ENCODE measurements at regions not wholly inside any gene's neighbourhood (a gene's known extent, or its start where the extent isn't known, plus 50 kb on each side); places are given as distances from the start of the nearest gene placed in this dataset.
A peak's percentile ranks its signal among the peaks of the same experiment; 100 is the strongest.

GRCh38 chr15:77715051-77715450 is 82.3 kb upstream of the LINGO1 start:
- no peaks in the 10 kb centered on the region for H3K36me3 Mint-ChIP-seq
- peaks cover 6% of the 10 kb centered on the region for H3K27me3 Mint-ChIP-seq
- ATAC-seq (no peak), DNase-seq (no peak)
- no peak overlapping the region for H3K27ac Mint-ChIP-seq
- H3K4me3 Mint-ChIP-seq: no peak overlapping the region
- CTCF ChIA-PET: interaction anchor here (0.9 kb wide), 1 partner anchor 106 kb away, joined by 3 read pairs; no protein-coding TSS in a partner anchor
- H3K9me3 Mint-ChIP-seq (ENCODE audit: low read depth): no peaks in the 10 kb centered on the region
- H3K4me1 Mint-ChIP-seq: no peaks in the 10 kb centered on the region

- Mint-ChIP-seq H3K27ac (no peak overlapping the region), H3K4me3 (no peak overlapping the region), H3K4me1 (no peaks in the 10 kb centered on the region), H3K9me3 (ENCODE audit: low read depth) (no peaks in the 10 kb centered on the region), H3K27me3 (peaks cover 6% of the 10 kb centered on the region), H3K36me3 (no peaks in the 10 kb centered on the region)
- ATAC-seq (no peak), DNase-seq (no peak)
- CTCF ChIA-PET: interaction anchor here (0.9 kb wide), 1 partner anchor 106 kb away, joined by 3 read pairs; no protein-coding TSS in a partner anchor
Observed at GRCh38 chr15:77714555-77714954, 81.8 kb upstream of the LINGO1 start.

- Mint-ChIP-seq H3K9me3 (ENCODE audit: low read depth) (no peaks in the 10 kb centered on the region), H3K27ac (no peak overlapping the region), H3K27me3 (peaks cover 6% of the 10 kb centered on the region), H3K36me3 (no peaks in the 10 kb centered on the region), H3K4me1 (no peaks in the 10 kb centered on the region), H3K4me3 (no peak overlapping the region)
- CTCF ChIA-PET: interaction anchor here (0.9 kb wide), 1 partner anchor 107 kb away, joined by 3 read pairs; no protein-coding TSS in a partner anchor
- no peak for DNase-seq
- no peak for ATAC-seq
Observed at GRCh38 chr15:77714023-77714422, 81.3 kb upstream of the LINGO1 start.

- H3K4me1 Mint-ChIP-seq: no peaks in the 10 kb centered on the region
- H3K27me3 Mint-ChIP-seq: peaks cover 6% of the 10 kb centered on the region
- no peak for ATAC-seq
- no peak overlapping the region for H3K27ac Mint-ChIP-seq
- CTCF ChIA-PET: no interaction called here
- H3K36me3 Mint-ChIP-seq: no peaks in the 10 kb centered on the region
- H3K4me3 Mint-ChIP-seq: no peak overlapping the region
- DNase-seq: no peak
- no peaks in the 10 kb centered on the region for H3K9me3 Mint-ChIP-seq (ENCODE audit: low read depth)
Observed at GRCh38 chr15:77713281-77713680, 80.6 kb upstream of the LINGO1 start.

GRCh38 chr15:77712438-77712837 is 79.7 kb upstream of the LINGO1 start:
- peaks cover 6% of the 10 kb centered on the region for H3K27me3 Mint-ChIP-seq
- H3K4me3 Mint-ChIP-seq: no peak overlapping the region
- no peak for DNase-seq
- H3K27ac Mint-ChIP-seq: no peak overlapping the region
- CTCF ChIA-PET: no interaction called here
- no peaks in the 10 kb centered on the region for H3K36me3 Mint-ChIP-seq
- ATAC-seq: no peak
- no peaks in the 10 kb centered on the region for H3K9me3 Mint-ChIP-seq (ENCODE audit: low read depth)
- no peaks in the 10 kb centered on the region for H3K4me1 Mint-ChIP-seq

- DNase-seq (no peak), ATAC-seq (no peak)
- Mint-ChIP-seq H3K4me3 (no peak overlapping the region), H3K27me3 (peaks cover 2% of the 10 kb centered on the region), H3K36me3 (no peaks in the 10 kb centered on the region), H3K9me3 (ENCODE audit: low read depth) (no peaks in the 10 kb centered on the region), H3K4me1 (no peaks in the 10 kb centered on the region), H3K27ac (no peak overlapping the region)
- CTCF ChIA-PET: no interaction called here
Observed at GRCh38 chr15:77710637-77711036, 77.9 kb upstream of the LINGO1 start.

GRCh38 chr15:77710206-77710605 is 77.5 kb upstream of the LINGO1 start:
- ATAC-seq (no peak), DNase-seq (no peak)
- Mint-ChIP-seq H3K4me3 (no peak overlapping the region), H3K27ac (no peak overlapping the region), H3K9me3 (ENCODE audit: low read depth) (no peaks in the 10 kb centered on the region), H3K36me3 (no peaks in the 10 kb centered on the region), H3K4me1 (no peaks in the 10 kb centered on the region), H3K27me3 (peaks cover 2% of the 10 kb centered on the region)
- CTCF ChIA-PET: no interaction called here

- H3K36me3 Mint-ChIP-seq: no peaks in the 10 kb centered on the region
- no peaks in the 10 kb centered on the region for H3K9me3 Mint-ChIP-seq (ENCODE audit: low read depth)
- H3K27me3 Mint-ChIP-seq: peaks cover 2% of the 10 kb centered on the region
- no peak for ATAC-seq
- H3K27ac Mint-ChIP-seq: no peak overlapping the region
- DNase-seq: no peak
- no peaks in the 10 kb centered on the region for H3K4me1 Mint-ChIP-seq
- no peak overlapping the region for H3K4me3 Mint-ChIP-seq
- CTCF ChIA-PET: no interaction called here
Observed at GRCh38 chr15:77709135-77709886, 76.6 kb upstream of the LINGO1 start.

- no peaks in the 10 kb centered on the region for H3K4me1 Mint-ChIP-seq
- CTCF ChIA-PET: no interaction called here
- H3K27me3 Mint-ChIP-seq: no peaks in the 10 kb centered on the region
- no peaks in the 10 kb centered on the region for H3K9me3 Mint-ChIP-seq (ENCODE audit: low read depth)
- ATAC-seq: no peak
- H3K27ac Mint-ChIP-seq: no peak overlapping the region
- no peak for DNase-seq
- no peak overlapping the region for H3K4me3 Mint-ChIP-seq
- H3K36me3 Mint-ChIP-seq: no peaks in the 10 kb centered on the region
Observed at GRCh38 chr15:77706482-77707244, 74.0 kb upstream of the LINGO1 start.

GRCh38 chr15:77702211-77702957 is 69.7 kb upstream of the LINGO1 start:
- Mint-ChIP-seq H3K27ac (no peak overlapping the region), H3K4me1 (no peaks in the 10 kb centered on the region), H3K9me3 (ENCODE audit: low read depth) (peaks cover 3% of the 10 kb centered on the region), H3K4me3 (no peak overlapping the region), H3K27me3 (no peaks in the 10 kb centered on the region), H3K36me3 (no peaks in the 10 kb centered on the region)
- CTCF ChIA-PET: interaction anchor here (0.6 to 2.9 kb wide), 2 partner anchors 69 to 525 kb away, joined by 6 to 9 read pairs; no protein-coding TSS in a partner anchor
- peak; percentile 43 for DNase-seq
- ATAC-seq: no peak

GRCh38 chr15:77698481-77698880 is 65.8 kb upstream of the LINGO1 start:
- DNase-seq (no peak), ATAC-seq (no peak)
- Mint-ChIP-seq H3K4me3 (no peak overlapping the region), H3K36me3 (no peaks in the 10 kb centered on the region), H3K27ac (no peak overlapping the region), H3K27me3 (no peaks in the 10 kb centered on the region), H3K9me3 (ENCODE audit: low read depth) (peaks cover 3% of the 10 kb centered on the region), H3K4me1 (no peaks in the 10 kb centered on the region)
- CTCF ChIA-PET: no interaction called here

- Mint-ChIP-seq H3K9me3 (ENCODE audit: low read depth) (peaks cover 3% of the 10 kb centered on the region), H3K4me3 (no peak overlapping the region), H3K36me3 (no peaks in the 10 kb centered on the region), H3K27ac (no peak overlapping the region), H3K27me3 (peaks cover 5% of the 10 kb centered on the region), H3K4me1 (no peaks in the 10 kb centered on the region)
- ATAC-seq (no peak), DNase-seq (no peak)
- CTCF ChIA-PET: no interaction called here
Observed at GRCh38 chr15:77697893-77698292, 65.2 kb upstream of the LINGO1 start.

- Mint-ChIP-seq H3K4me3 (no peak overlapping the region), H3K27me3 (peaks cover 12% of the 10 kb centered on the region), H3K9me3 (ENCODE audit: low read depth) (peaks cover 3% of the 10 kb centered on the region), H3K36me3 (no peaks in the 10 kb centered on the region), H3K4me1 (no peaks in the 10 kb centered on the region), H3K27ac (no peak overlapping the region)
- ATAC-seq (no peak), DNase-seq (no peak)
- CTCF ChIA-PET: no interaction called here
Observed at GRCh38 chr15:77696871-77697270, 64.2 kb upstream of the LINGO1 start.

All from activated CD8-positive, alpha-beta memory T cell treated with anti-CD3 and anti-CD28 coated beads, Interleukin-2, amount 10 ng/mL, durations not matched to agents 7 days and 5 days (primary cell).